HCT116 (cell line): ENCODE measurements at regions not wholly inside any gene's neighbourhood (a gene's known extent, or its start where the extent isn't known, plus 50 kb on each side); places are given as distances from the start of the nearest gene placed in this dataset.

Experiments
- ATAC-seq: fragments of 200-7000 bp; cut with Tn5 transposase; 2 replicates; pipeline ENCODE4 v1.9.1; 2020; ENCODE audit warnings: mild to moderate bottlenecking, moderate library complexity
- BruUV-seq: library from RNA; stranded (reverse); fragments of 400-500 nt; replicated peaks from 2 replicates; lab custom pipeline; 2021; lab: Mats Ljungman, UMichigan
- CTCF ChIA-PET: fragments of 300-600 bp; sonication (Branson Sonifier 250); formaldehyde crosslinking; loops from one replicate; lab custom pipeline; 2021; ENCODE audit warnings: antibody characterized with exemption; lab: Charles Lee
- POLR2A ChIA-PET: fragments of 300-600, 350-600 bp; sonication (Branson Sonifier 250); formaldehyde crosslinking; loops from one replicate; lab custom pipeline; 2021; ENCODE audit warnings: antibody characterized with exemption; lab: Charles Lee
- RAD21 ChIA-PET, 2 experiments: fragments of 300-600 bp; sonication (Branson Sonifier 250); formaldehyde crosslinking; loops; one replicate each; lab custom pipeline; 2023; ENCODE audit warnings: low total read pairs in 2 of 2; ENCODE audit not compliant: uncharacterized antibody in 2 of 2, unreplicated experiment in 2 of 2, low non-redundant PET in 1 of 2; lab: Charles Lee
- DNase-seq: peaks from one replicate; pipeline ENCODE4 v3.0.0-alpha.2; 2010; ENCODE audit warnings: low read depth, low spot score
- H2AFZ ChIP-seq: fragments of 200-600 bp; shearing (Covaris generic), sonication (generic); 2 replicates; pipeline ENCODE4 v1.6.1; 2017; ENCODE audit warnings: low read depth, mixed run types, mixed read lengths, antibody characterized with exemption, low read length; ENCODE audit not compliant: poor library complexity, severe bottlenecking
- H3K27ac ChIP-seq: 2 replicates; pipeline ENCODE4 v1.5.1; 2012; ENCODE audit warnings: low read depth, low read length
- H3K27me3 ChIP-seq: fragments of 200-600 bp; sonication (generic); 2 replicates; pipeline ENCODE4 v1.6.1; 2016; ENCODE audit warnings: mixed run types, low read length, mixed read lengths; ENCODE audit not compliant: insufficient read depth
- H3K36me3 ChIP-seq, 2 experiments: fragments of 200-500 bp in 1 of 2; fragments of 200-600 bp in 1 of 2; sonication (Bioruptor generic) in 1 of 2; sonication (generic) in 1 of 2; 2 replicates each; pipeline versions ENCODE4 v1.5.1 to v1.6.1; 2014 to 2016; ENCODE audit warnings: low read length in 2 of 2, inconsistent platforms in 1 of 2, mixed read lengths in 1 of 2, mixed run types in 1 of 2; ENCODE audit not compliant: insufficient read depth in 2 of 2, control insufficient read depth in 1 of 2
- H3K4me1 ChIP-seq, 2 experiments: fragments of 200-600 bp in 1 of 2; sonication (generic) in 1 of 2; 2 replicates each; pipeline versions ENCODE4 v1.5.1 to v1.6.1; 2012 to 2017; ENCODE audit warnings: low read length in 2 of 2, inconsistent platforms in 1 of 2, mild to moderate bottlenecking in 1 of 2, mixed read lengths in 1 of 2, mixed run types in 1 of 2, moderate library complexity in 1 of 2; ENCODE audit not compliant: insufficient read depth in 2 of 2, control insufficient read depth in 1 of 2
- H3K4me2 ChIP-seq: fragments of 200-600 bp; sonication (generic); 2 replicates; pipeline ENCODE4 v1.6.1; 2017; ENCODE audit warnings: mixed run types, low read length, mixed read lengths
- H3K4me3 ChIP-seq, 2 experiments: fragments of 200-600 bp in 1 of 2; sonication (generic) in 1 of 2; replicated peaks in 1 of 2; 2 replicates each; pipeline ENCODE4 v1.5.1; 2011 to 2016; ENCODE audit warnings: low read length in 2 of 2, control low read depth in 1 of 2, low read depth in 1 of 2, mild to moderate bottlenecking in 1 of 2, mixed read lengths in 1 of 2, mixed run types in 1 of 2
- H3K79me2 ChIP-seq: fragments of 200-600 bp; sonication (generic); 2 replicates; pipeline ENCODE4 v1.6.1; 2017; ENCODE audit warnings: mild to moderate bottlenecking, mixed run types, low read length, moderate library complexity, mixed read lengths; ENCODE audit not compliant: insufficient read depth
- H3K9ac ChIP-seq: fragments of 200-600 bp; sonication (generic); 2 replicates; pipeline ENCODE4 v1.6.1; 2016; ENCODE audit warnings: low read length, mixed read lengths
- H3K9me2 ChIP-seq: fragments of 200-600 bp; sonication (generic), shearing (Covaris generic); 2 replicates; pipeline ENCODE4 v1.6.1; 2017; ENCODE audit warnings: mixed run types, mild to moderate bottlenecking, moderate library complexity; ENCODE audit not compliant: insufficient read depth
- H3K9me3 ChIP-seq, 2 experiments: fragments of 200-500 bp in 1 of 2; fragments of 200-600 bp in 1 of 2; sonication (Bioruptor generic) in 1 of 2; sonication (generic) in 1 of 2; 2 replicates each; pipeline ENCODE4 v1.6.1; 2014 to 2017; ENCODE audit warnings: low read length in 2 of 2, mixed read lengths in 2 of 2, inconsistent platforms in 1 of 2, low read depth in 1 of 2, mild to moderate bottlenecking in 1 of 2, mixed run types in 1 of 2, moderate library complexity in 1 of 2; ENCODE audit not compliant: control insufficient read depth in 1 of 2, insufficient read depth in 1 of 2
- H4K20me1 ChIP-seq: fragments of 200-600 bp; sonication (generic), shearing (Covaris generic); 2 replicates; pipeline ENCODE4 v1.6.1; 2017; ENCODE audit warnings: mixed run types, mild to moderate bottlenecking, moderate library complexity; ENCODE audit not compliant: insufficient read depth
- CBX3 ChIP-seq: IDR thresholded peaks from 2 replicates; pipeline ENCODE4 v1.6.1; 2012; ENCODE audit warnings: low read depth
- EZH2phosphoT487 ChIP-seq: fragments of 200-600 bp; IDR thresholded peaks from 2 replicates; pipeline ENCODE4 v1.6.1; 2018; ENCODE audit warnings: antibody characterized with exemption, borderline replicate concordance
- MAX ChIP-seq: IDR thresholded peaks from 2 replicates; pipeline ENCODE4 v1.6.1; 2012
- RAD21 ChIP-seq: IDR thresholded peaks from 2 replicates; pipeline ENCODE4 v1.6.1; 2012; ENCODE audit warnings: low read depth, mild to moderate bottlenecking
- SRF ChIP-seq: IDR thresholded peaks from 2 replicates; pipeline ENCODE4 v1.6.1; 2012; ENCODE audit warnings: low read depth
- intact Hi-C: fragments of 100-400 bp; cut with micrococcal nuclease; formaldehyde crosslinking; loops from 2 replicates; pipeline ENCODE4 v1.10.0; 2022

GRCh38 chr22:46066691-46067090, 83.6 kb upstream of the PPARA start:
- Histone ChIP-seq H2AFZ (no peak overlapping the region), H3K4me1 (peaks cover 12 to 48% of the 10 kb centered on the region in 2 experiments), H3K79me2 (peaks cover 86% of the 10 kb centered on the region), H3K4me3 (peak overlapping the region; percentile 37 to 57), H3K4me2 (peak overlapping the region; percentile 90), H3K27ac (peak overlapping the region; percentile 100), H4K20me1 (no peaks in the 10 kb centered on the region), H3K36me3 (no peaks in the 10 kb centered on the region), H3K9ac (peak overlapping the region; percentile 83), H3K27me3 (no peaks in the 10 kb centered on the region), H3K9me3 (no peaks in the 10 kb centered on the region), H3K9me2 (no peaks in the 10 kb centered on the region)
- intact Hi-C loops: no loop called here
- BruUV-seq: no TSS peak
- TF ChIP-seq MAX (peak; percentile 8; the same call in 1 of the 2 replicates), SRF (no peak), EZH2phosphoT487 (no peak)
- DNase-seq (no peak), ATAC-seq (no peak)
- ChIA-PET RAD21 (no interaction called here), POLR2A (no interaction called here), CTCF (no interaction called here)

GRCh38 chr22:46067159-46068111, 82.9 kb upstream of the PPARA start:
- TF ChIP-seq CBX3 (no peak), RAD21 (no peak)
- intact Hi-C loops: no loop called here
- Histone ChIP-seq H4K20me1 (no peaks in the 10 kb centered on the region), H3K79me2 (peaks cover 88% of the 10 kb centered on the region), H3K27me3 (no peaks in the 10 kb centered on the region), H3K4me2 (peak overlapping the region; percentile 90), H3K27ac (peak overlapping the region; percentile 100), H3K9me2 (no peaks in the 10 kb centered on the region), H3K36me3 (peaks cover 0 to under 1% of the 10 kb centered on the region in 2 experiments; a peak in 1 of 4 replicates), H3K4me1 (peaks cover 12 to 48% of the 10 kb centered on the region in 2 experiments), H3K4me3 (peak overlapping the region; percentile 37 to 57), H2AFZ (no peak overlapping the region), H3K9me3 (no peaks in the 10 kb centered on the region), H3K9ac (peak overlapping the region; percentile 83)
- DNase-seq (no peak), ATAC-seq (no peak)
- POLR2A ChIA-PET: interaction anchor here (1.1 kb wide), 1 partner anchor 61 kb away, joined by 3 read pairs; no protein-coding TSS in a partner anchor
- BruUV-seq: no TSS peak
- CTCF ChIA-PET: no interaction called here
- RAD21 ChIA-PET: no interaction called here
